ACC112 (cell line): ENCODE measurements at regions not wholly inside any gene's neighbourhood (a gene's known extent, or its start where the extent isn't known, plus 50 kb on each side); places are given as distances from the start of the nearest gene placed in this dataset.
"Not testable (repeated sequence)": the region's sequence is repeated elsewhere in the genome, so short reads cannot be mapped to it uniquely, and the experiment has no call there.

ENCODE experiments used
- H2AFZ ChIP-seq: fragments of 200-600 bp; sonication (generic); one replicate; pipeline ENCODE4 v1.6.0; 2017; ENCODE audit warnings: antibody characterized with exemption, low read length; ENCODE audit not compliant: unreplicated experiment
- H3K27ac ChIP-seq: fragments of 200-600 bp; sonication (generic); 2 replicates; pipeline ENCODE4 v1.5.1; 2014; ENCODE audit warnings: low read depth, mild to moderate bottlenecking, antibody characterized with exemption, low read length, moderate library complexity
- H3K27me3 ChIP-seq: fragments of 200-600 bp; sonication (generic); 2 replicates; pipeline ENCODE4 v1.6.1; 2014; ENCODE audit warnings: mild to moderate bottlenecking, antibody characterized with exemption, low read length, moderate library complexity, mixed read lengths; ENCODE audit not compliant: insufficient read depth
- H3K36me3 ChIP-seq: fragments of 200-600 bp; sonication (generic); 2 replicates; pipeline ENCODE4 v1.6.1; 2016; ENCODE audit warnings: mild to moderate bottlenecking, antibody characterized with exemption, low read length, moderate library complexity, mixed read lengths; ENCODE audit not compliant: insufficient read depth
- H3K4me1 ChIP-seq: fragments of 200-600 bp; sonication (generic); one replicate; pipeline ENCODE4 v1.6.1; 2016; ENCODE audit warnings: low read length, mixed read lengths; ENCODE audit not compliant: insufficient read depth, unreplicated experiment, control insufficient read depth
- H3K4me3 ChIP-seq: fragments of 200-600 bp; sonication (generic); 2 replicates; pipeline ENCODE4 v1.5.1; 2014; ENCODE audit warnings: mild to moderate bottlenecking, low read depth, low read length
- H3K79me2 ChIP-seq: fragments of 200-600 bp; sonication (generic); one replicate; pipeline ENCODE4 v1.6.0; 2016; ENCODE audit warnings: low read length; ENCODE audit not compliant: control insufficient read depth, unreplicated experiment, insufficient read depth

DNA sequence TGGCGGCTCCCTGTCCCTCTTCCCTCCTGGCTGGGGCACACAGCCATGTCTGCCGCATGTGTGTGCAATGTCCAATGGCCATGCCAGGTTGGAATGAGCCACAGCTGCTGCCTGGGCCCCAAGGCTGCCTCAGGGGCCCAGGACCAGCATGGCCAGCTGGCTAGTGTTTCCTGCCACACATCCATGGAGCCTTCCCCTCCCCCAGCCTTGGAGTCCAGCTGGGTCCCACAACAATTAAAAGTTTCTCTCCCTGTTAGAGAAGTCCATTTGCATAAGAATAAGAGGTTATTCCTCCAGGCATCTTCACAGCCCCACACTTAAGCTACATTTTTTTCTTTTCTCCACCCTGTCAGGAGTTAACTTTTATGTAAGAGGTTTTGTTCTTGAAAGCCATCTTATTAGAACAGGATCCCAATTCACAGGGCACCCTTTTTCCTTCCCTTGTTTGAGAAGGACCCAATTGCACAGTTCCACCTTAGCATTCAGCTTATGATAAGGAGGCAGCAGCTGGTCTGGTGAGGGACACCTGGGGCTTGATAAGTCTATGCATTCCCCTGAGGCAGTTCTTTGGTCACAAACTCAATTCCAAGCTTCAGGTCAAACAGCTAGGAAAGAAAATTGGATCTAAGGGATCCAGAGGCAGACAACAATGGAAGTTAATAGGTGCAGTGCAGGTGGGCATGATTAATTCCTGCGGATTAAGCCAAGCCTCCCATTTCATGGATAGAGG lies 963.3 kb upstream of the GRIA3 start:
- Histone ChIP-seq H2AFZ (no peak overlapping the region), H3K36me3 (no peaks in the 10 kb centered on the region), H3K27ac (no peak overlapping the region), H3K4me3 (no peak overlapping the region), H3K79me2 (no peaks in the 10 kb centered on the region), H3K27me3 (no peaks in the 10 kb centered on the region), H3K4me1 (no peaks in the 10 kb centered on the region)

DNA sequence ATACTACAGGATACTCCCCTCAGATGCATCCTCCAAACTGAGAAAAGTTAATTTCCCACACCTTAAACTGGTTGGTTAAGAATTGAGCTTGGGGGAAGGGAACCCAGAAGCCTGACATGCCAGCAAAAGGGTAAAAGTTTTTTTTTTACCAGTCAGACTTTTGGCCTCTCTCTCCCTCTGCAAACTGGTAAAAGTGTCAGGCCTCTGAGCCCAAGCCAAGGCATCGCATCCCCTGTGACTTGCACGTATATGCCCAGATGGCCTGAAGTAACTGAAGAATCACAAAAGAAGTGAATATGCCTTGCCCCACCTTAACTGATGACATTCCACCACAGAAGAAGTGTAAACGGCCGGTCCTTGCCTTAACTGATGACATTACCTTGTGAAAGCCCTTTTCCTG lies 962.3 kb upstream of the GRIA3 start:
- H3K27ac ChIP-seq, H3K4me3 ChIP-seq, H3K79me2 ChIP-seq, H3K27me3 ChIP-seq, H3K4me1 ChIP-seq, H3K36me3 ChIP-seq, H2AFZ ChIP-seq: not testable (repeated sequence)

GRCh38 chrX:122224137-122224536 lies 959.9 kb upstream of the GRIA3 start:
- H3K27me3 ChIP-seq, H3K4me3 ChIP-seq, H3K79me2 ChIP-seq, H3K27ac ChIP-seq, H3K4me1 ChIP-seq, H3K36me3 ChIP-seq, H2AFZ ChIP-seq: not testable (repeated sequence)

DNA sequence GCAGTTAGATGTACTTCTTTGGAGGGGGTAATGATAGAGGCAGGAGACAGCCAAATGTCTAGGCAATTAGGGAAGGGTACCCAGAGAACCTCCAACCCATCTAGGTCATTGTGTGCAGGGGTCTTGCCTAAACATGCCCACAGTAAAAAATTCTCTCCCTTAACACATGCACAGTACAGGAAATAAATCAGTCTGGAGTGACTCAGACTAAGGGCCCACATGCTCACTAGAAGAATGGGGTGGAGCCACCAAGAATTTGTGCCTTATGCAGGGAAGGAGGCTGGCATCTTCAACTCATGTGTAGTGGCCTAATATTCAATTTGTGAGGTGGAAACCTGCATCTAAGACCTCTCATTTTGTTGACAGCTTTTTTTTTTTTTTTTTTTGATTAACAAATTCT lies 945.3 kb upstream of the GRIA3 start:
- Histone ChIP-seq H3K27me3 (no peaks in the 10 kb centered on the region), H2AFZ (no peak overlapping the region), H3K4me1 (no peaks in the 10 kb centered on the region), H3K4me3 (no peak overlapping the region), H3K27ac (no peak overlapping the region), H3K36me3 (no peaks in the 10 kb centered on the region), H3K79me2 (no peaks in the 10 kb centered on the region)

- Histone ChIP-seq H3K36me3 (no peaks in the 10 kb centered on the region), H3K4me3 (no peak overlapping the region)
These were observed 942.1 kb upstream of the GRIA3 start for GRCh38 chrX:122241959-122242358.

DNA sequence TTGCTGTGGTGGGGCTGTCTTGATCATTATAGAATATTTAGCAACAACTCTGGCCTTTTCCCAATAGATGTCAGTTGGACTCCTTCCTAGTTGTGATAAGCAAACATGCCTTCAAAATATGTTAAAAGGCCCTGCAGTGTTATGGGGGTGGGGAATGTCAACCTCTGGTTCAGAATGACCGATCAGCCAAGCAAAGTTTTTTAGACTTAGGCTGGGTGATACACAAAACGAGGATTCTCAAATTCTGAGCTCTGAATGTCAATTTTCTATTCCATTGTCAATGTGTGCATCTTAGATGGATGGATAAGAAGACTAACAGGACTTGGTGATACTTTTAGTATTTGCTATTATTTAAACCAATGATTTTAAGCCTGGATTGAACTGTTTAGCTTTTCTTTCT lies 940.0 kb upstream of the GRIA3 start:
- H3K4me1 ChIP-seq: no peaks in the 10 kb centered on the region
- no peak overlapping the region for H3K4me3 ChIP-seq
- H3K27me3 ChIP-seq: no peaks in the 10 kb centered on the region
- H3K36me3 ChIP-seq: no peaks in the 10 kb centered on the region
- no peak overlapping the region for H2AFZ ChIP-seq
- no peak overlapping the region for H3K27ac ChIP-seq
- H3K79me2 ChIP-seq: no peaks in the 10 kb centered on the region

More at GRCh38 chrX:122241959-122242358, 942.1 kb upstream of the GRIA3 start:
- Histone ChIP-seq H3K27ac (no peak overlapping the region), H3K27me3 (no peaks in the 10 kb centered on the region), H3K79me2 (no peaks in the 10 kb centered on the region), H2AFZ (no peak overlapping the region), H3K4me1 (no peaks in the 10 kb centered on the region)

- Histone ChIP-seq H2AFZ (no peak overlapping the region), H3K4me3 (no peak overlapping the region), H3K79me2 (no peaks in the 10 kb centered on the region), H3K27ac (no peak overlapping the region), H3K36me3 (no peaks in the 10 kb centered on the region), H3K4me1 (no peaks in the 10 kb centered on the region), H3K27me3 (no peaks in the 10 kb centered on the region)
These were observed 938.9 kb upstream of the GRIA3 start for GRCh38 chrX:122245175-122245574.

DNA sequence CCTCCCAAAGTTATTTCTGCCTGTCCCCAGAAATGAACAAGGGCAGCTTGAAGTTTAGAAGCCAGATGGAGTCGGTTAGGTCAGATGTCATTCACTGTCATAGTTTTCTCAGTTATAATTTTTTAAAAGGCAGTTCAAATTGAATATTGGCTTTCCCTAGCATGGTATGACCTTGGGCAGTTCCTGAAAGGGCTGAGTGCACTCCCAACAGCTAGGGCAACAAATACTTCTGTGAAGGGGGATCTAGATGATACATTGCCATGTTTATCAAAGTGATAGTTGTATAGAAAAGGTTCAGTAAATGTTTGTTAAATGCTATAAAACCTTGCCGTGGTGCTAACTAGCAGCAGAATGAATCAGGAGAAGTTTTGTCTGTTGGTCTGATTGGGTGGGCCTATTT lies 938.1 kb upstream of the GRIA3 start:
- no peaks in the 10 kb centered on the region for H3K4me1 ChIP-seq
- no peaks in the 10 kb centered on the region for H3K79me2 ChIP-seq
- no peaks in the 10 kb centered on the region for H3K27me3 ChIP-seq
- no peak overlapping the region for H3K27ac ChIP-seq
- H2AFZ ChIP-seq: no peak overlapping the region
- H3K36me3 ChIP-seq: no peaks in the 10 kb centered on the region
- H3K4me3 ChIP-seq: no peak overlapping the region

DNA sequence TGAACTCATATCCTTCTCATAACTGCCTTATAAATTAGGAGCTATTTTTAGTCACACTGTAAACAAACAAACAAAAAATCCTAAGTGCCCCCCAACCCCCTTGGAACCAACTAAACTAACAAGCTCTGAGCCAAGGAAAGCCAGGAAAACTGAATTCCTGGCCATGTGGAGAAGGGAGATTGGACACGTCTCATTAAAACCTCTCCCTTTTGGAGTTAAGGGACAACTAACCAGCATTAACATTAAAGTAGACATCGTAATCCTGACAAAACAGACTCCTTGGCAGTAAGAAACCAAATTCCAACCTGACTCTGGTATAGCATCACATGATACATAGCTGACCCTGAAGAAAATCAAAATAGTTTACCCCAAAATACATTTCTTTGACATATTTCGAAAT lies 937.1 kb upstream of the GRIA3 start:
- H3K27me3 ChIP-seq: no peaks in the 10 kb centered on the region

GRCh38 chrX:122248681-122249080 lies 935.4 kb upstream of the GRIA3 start:
- no peaks in the 10 kb centered on the region for H3K4me1 ChIP-seq
- no peaks in the 10 kb centered on the region for H3K79me2 ChIP-seq
- no peak overlapping the region for H3K27ac ChIP-seq
- H3K36me3 ChIP-seq: no peaks in the 10 kb centered on the region
- H3K4me3 ChIP-seq: no peak overlapping the region
- H2AFZ ChIP-seq: no peak overlapping the region
- no peaks in the 10 kb centered on the region for H3K27me3 ChIP-seq

More for the DNA sequence above, 937.1 kb upstream of the GRIA3 start:
- H3K4me1 ChIP-seq: no peaks in the 10 kb centered on the region
- no peaks in the 10 kb centered on the region for H3K79me2 ChIP-seq
- no peak overlapping the region for H3K4me3 ChIP-seq
- H3K27ac ChIP-seq: no peak overlapping the region
- H2AFZ ChIP-seq: no peak overlapping the region
- no peaks in the 10 kb centered on the region for H3K36me3 ChIP-seq

GRCh38 chrX:122252454-122252853 lies 931.6 kb upstream of the GRIA3 start:
- Histone ChIP-seq H3K36me3 (no peaks in the 10 kb centered on the region), H2AFZ (no peak overlapping the region), H3K4me1 (no peaks in the 10 kb centered on the region), H3K79me2 (no peaks in the 10 kb centered on the region), H3K27ac (no peak overlapping the region), H3K27me3 (no peaks in the 10 kb centered on the region), H3K4me3 (no peak overlapping the region)
